Cardiac fibroblast (primary cell): ENCODE measurements at regions not wholly inside any gene's neighbourhood (a gene's known extent, or its start where the extent isn't known, plus 50 kb on each side); places are given as distances from the start of the nearest gene placed in this dataset.
A peak's percentile ranks its signal among the peaks of the same experiment; 100 is the strongest.

Experiments used
- DNase-seq, 2 donors: peaks; one replicate each; pipeline versions ENCODE4 v3.0.0 to v3.0.0-alpha.2; 2010; ENCODE audit warnings: low read depth in 2 of 2
- H3K4me3 ChIP-seq, 2 donors: replicated peaks in 1 of 2; 1 replicate in 1 of 2; 2 replicates in 1 of 2; pipeline ENCODE4 v1.5.1; 2011; ENCODE audit warnings: low read depth in 2 of 2, low read length in 2 of 2, mild to moderate bottlenecking in 2 of 2, moderate library complexity in 1 of 2
- CTCF ChIP-seq: IDR thresholded peaks from one replicate; pipeline ENCODE4 v1.5.1; 2011; ENCODE audit warnings: low read depth, mild to moderate bottlenecking, low read length, inconsistent platforms

GRCh38 chr1:198101716-198102453 lies 54.9 kb upstream of the NEK7 start:
- TF ChIP-seq CTCF = no peak
- DNase-seq = no peak
- H3K4me3 ChIP-seq = no peak overlapping the region

- no peak overlapping the region for H3K4me3 ChIP-seq
- DNase-seq = peak in 1 of 2 donors; percentile 36
- TF ChIP-seq CTCF = no peak
These were observed 54.4 kb upstream of the NEK7 start for GRCh38 chr1:198102454-198102827.

- TF ChIP-seq CTCF = no peak
- no peak for DNase-seq
- no peak overlapping the region for H3K4me3 ChIP-seq
These were observed 51.6 kb upstream of the NEK7 start for GRCh38 chr1:198105185-198105584.

- DNase-seq = no peak
- no peak for TF ChIP-seq CTCF
- no peak overlapping the region for H3K4me3 ChIP-seq
These were observed 50.8 kb upstream of the NEK7 start for GRCh38 chr1:198106011-198106410.
